GM19467 (cell line): ENCODE measurements at regions not wholly inside any gene's neighbourhood (a gene's known extent, or its start where the extent isn't known, plus 50 kb on each side); places are given as distances from the start of the nearest gene placed in this dataset.

Experiments
- ATAC-seq: cut with Tn5 transposase; IDR thresholded peaks from one replicate; pipeline ENCODE4 v1.9.1; 2021; ENCODE audit warnings: mild to moderate bottlenecking, moderate library complexity; ENCODE audit not compliant: unreplicated experiment

DNA sequence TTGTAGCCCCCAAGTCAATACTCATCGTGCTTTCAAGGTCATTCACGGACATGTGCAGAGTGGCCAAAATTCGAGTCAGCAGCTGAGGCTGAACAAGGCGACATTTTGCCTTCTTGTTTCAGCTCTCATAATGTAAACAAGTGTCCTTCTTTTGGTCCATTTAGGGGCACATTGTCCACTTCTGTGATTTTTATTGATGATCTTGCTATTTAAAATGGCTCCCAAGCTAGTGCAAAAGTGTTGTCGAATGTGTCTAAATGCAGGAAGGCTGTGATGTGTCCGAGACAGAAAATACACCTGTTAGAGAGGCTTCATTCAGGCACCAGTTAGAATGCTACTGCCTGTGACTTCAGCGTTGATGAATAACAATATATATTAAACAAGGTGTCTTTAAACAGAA, 405.9 kb downstream of the IRS2 start:
- no peak for ATAC-seq

- ATAC-seq = no peak
These were observed 406.5 kb downstream of the IRS2 start for GRCh38 chr13:109379930-109380329.

DNA sequence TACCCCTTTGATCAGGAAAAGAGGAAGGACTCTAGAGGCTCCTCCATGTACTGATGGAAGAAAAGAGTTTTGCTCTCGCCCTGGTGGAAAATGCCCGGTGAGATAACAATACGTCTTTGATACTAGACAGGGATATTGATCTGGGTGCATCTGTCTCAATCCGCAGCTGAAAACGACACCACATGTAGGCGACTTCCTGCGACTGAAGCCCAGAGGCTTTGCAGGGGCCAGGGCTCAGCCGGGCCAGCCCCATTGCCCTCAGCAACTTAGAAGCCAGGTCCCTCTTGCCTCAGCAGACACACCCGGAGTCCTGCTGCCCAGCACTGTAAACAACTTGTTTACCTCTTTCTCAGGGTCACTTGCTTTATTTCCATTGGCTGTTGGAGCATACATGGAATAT, 409.4 kb downstream of the IRS2 start:
- ATAC-seq = no peak

- ATAC-seq = no peak
These were observed 411.7 kb downstream of the IRS2 start for GRCh38 chr13:109374609-109375200.

GRCh38 chr13:109372666-109373065, 413.7 kb downstream of the IRS2 start:
- no peak for ATAC-seq

GRCh38 chr13:109371066-109371465, 415.3 kb downstream of the IRS2 start:
- ATAC-seq = no peak

DNA sequence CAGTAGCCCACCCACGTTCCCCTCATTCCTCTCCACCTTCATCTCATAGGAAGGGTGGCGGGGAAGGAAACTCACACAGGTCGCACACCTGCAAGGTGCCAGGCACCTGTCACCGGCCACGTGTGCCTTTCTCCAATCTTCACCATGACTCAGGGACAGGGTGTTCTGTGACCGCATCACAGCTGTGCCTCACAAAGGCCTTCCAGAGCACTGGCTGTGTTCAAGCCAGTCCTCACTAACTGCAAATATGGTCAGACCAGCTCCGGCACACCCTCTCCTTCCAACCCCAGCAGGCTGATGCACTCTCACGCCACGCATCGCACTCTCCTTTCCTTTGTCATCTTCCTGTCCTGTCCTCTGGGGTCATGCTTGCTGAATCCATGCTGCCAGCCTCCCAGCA, 415.9 kb downstream of the IRS2 start:
- ATAC-seq = no peak

- ATAC-seq = no peak
These were observed 416.9 kb downstream of the IRS2 start for GRCh38 chr13:109369353-109370052.

GRCh38 chr13:109368230-109368629, 418.2 kb downstream of the IRS2 start:
- no peak for ATAC-seq

GRCh38 chr13:109366525-109366924, 419.9 kb downstream of the IRS2 start:
- no peak for ATAC-seq

DNA sequence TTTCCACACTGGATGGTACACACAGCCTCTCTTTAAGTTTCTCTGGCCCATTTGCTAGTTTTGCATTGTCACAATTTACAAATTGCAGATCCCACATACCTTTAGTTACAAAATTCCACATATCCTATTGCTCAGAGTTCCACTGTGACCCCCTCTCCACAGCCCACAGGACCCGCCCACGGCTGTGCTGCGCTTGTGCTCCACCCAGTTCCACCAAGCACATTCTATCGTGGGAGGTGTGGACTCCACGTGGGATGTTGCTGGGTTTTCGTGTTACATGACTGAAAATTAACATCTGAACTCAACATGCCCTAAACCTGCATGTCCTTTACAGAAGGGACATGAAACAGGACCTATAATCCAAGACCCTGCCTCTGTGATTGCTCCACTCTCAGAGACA, 423.0 kb downstream of the IRS2 start:
- ATAC-seq = no peak

GRCh38 chr13:109362616-109363015, 423.8 kb downstream of the IRS2 start:
- ATAC-seq = no peak

DNA sequence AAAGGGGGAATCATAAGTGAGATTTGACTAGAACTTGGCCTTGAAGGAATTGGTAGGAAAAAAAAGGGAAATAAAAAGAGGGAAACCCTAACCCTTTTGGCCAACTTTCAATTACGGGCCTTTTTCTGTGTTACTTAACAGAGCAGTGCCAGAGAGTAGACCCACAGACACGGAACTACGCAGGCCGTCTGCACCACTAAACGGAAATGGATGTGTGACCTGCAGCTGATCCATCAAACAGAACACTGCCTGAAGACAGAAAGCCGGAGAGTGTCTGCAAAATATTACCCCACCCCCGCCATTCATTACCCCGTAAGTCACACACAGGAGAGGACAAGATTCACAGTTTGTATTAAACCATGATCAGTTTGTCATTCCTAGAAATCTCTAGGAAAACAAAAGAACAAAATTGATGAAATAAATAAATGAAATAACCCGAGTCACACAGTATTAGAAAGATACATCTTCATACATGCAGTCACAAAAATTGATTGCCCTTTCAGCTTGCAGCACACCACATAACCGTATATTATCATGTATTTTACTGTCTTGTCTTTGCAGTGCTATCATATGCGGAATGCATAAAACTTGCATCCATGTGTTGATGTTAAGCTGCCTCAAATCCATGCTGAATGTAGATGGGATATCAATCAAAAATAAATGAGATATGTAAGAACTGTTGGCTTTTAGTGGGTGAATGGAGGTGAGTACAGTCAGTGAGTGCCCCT, 424.7 kb downstream of the IRS2 start:
- no peak for ATAC-seq

DNA sequence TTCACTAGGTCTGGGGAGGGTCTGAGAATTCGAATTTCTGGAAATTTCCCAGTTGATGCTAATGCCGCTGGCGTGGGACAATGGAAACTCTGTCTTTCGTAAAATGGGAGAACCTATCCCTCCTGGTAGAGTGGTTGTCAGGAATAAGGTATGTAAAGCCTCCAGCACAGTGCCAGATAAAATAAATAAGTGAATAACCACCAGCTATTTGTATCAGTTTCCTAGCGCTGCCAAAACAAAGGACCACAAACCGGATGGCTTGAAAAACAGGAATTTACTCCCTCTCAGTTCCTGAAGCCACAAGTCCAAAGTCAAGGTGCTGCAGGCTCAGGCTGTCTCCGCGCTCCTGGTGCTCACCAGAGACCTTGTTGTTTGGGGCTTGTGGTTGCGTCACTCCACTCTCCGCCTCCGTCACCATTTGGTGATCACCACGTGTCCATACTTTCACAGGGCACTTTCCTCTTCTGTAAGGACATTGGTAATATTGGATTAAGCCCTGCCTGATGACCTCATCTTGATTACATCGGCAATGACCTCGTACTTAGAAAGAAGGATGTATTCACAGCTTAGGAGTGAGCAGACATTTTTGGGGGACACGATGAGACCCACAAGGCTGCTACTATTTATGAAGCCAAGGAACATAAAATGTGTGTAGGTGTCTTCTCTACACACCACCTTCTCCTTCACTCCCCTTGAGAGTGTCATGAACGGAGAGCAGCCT, 428.5 kb downstream of the IRS2 start:
- ATAC-seq = no peak

GRCh38 chr13:109355875-109356434, 430.4 kb downstream of the IRS2 start:
- no peak for ATAC-seq

DNA sequence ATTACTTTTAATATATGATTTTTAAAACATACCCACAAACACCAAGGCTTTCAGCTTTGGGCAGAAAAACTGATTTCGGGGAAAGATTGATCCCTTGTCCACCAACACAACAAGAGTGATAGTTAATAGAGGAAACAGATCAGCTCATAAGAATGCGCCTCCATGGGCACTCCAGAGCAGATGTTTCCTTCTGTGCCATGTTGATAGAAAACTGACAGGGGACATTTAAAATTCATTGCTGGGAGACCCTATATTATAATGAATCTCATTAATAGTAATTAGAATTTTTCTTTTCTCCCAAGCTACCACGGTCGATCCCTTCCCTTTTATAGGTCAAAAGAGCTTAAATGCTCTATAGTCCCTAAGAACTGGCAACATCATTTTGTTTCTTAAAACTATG, 431.2 kb downstream of the IRS2 start:
- no peak for ATAC-seq

DNA sequence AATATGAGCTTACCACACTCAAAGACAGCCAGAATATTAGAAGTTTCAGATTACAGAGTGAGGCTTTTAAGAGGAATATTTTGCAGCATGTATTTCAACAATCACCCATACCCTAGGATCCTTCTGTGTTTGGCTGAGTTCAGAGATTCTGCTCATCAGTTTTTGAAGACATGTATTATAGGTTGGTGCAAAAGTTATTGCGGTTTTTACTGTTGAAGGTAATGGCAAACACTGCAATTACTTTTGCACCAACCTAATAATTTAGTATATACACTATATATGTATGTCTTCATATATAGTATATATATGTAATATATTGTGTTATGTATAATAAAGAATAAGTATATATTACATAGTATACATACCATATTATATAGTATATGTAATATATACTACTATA, 435.1 kb downstream of the IRS2 start:
- ATAC-seq = no peak

GRCh38 chr13:109348519-109349258, 437.7 kb downstream of the IRS2 start:
- ATAC-seq = no peak

GRCh38 chr13:109346060-109346459, 440.3 kb downstream of the IRS2 start:
- no peak for ATAC-seq

- no peak for ATAC-seq
These were observed 440.9 kb downstream of the IRS2 start for GRCh38 chr13:109345433-109345941.
